Hepatocyte (in vitro differentiated cells): ENCODE measurements at regions not wholly inside any gene's neighbourhood (a gene's known extent, or its start where the extent isn't known, plus 50 kb on each side); places are given as distances from the start of the nearest gene placed in this dataset.
"Not testable (repeated sequence)": the region's sequence is repeated elsewhere in the genome, so short reads cannot be mapped to it uniquely, and the experiment has no call there.

ENCODE experiments used
- DNase-seq: peaks from one replicate; pipeline ENCODE4 v3.0.0-alpha.2; 2016; ENCODE audit warnings: low spot score
- H2AFZ ChIP-seq: fragments of 200-600 bp; sonication (generic); 2 replicates; pipeline ENCODE4 v1.6.0; 2016; ENCODE audit warnings: antibody characterized with exemption, mild to moderate bottlenecking
- H3K27ac ChIP-seq: fragments of 200-600 bp; sonication (generic); 2 replicates; pipeline ENCODE4 v1.5.1; 2016; ENCODE audit warnings: mild to moderate bottlenecking
- H3K27me3 ChIP-seq: fragments of 200-600 bp; sonication (generic); 2 replicates; pipeline ENCODE4 v1.6.1; 2016
- H3K36me3 ChIP-seq: fragments of 200-600 bp; sonication (generic); replicated peaks from 2 replicates; pipeline ENCODE4 v1.5.1; 2016; ENCODE audit warnings: low read depth; ENCODE audit not compliant: insufficient read depth
- H3K4me1 ChIP-seq: fragments of 200-600 bp; sonication (generic); 2 replicates; pipeline ENCODE4 v1.5.1; 2016; ENCODE audit warnings: mild to moderate bottlenecking, moderate library complexity; ENCODE audit not compliant: insufficient read depth
- H3K4me2 ChIP-seq: fragments of 200-600 bp; sonication (generic); 2 replicates; pipeline ENCODE4 v1.6.0; 2016
- H3K4me3 ChIP-seq: fragments of 200-600 bp; sonication (generic); 2 replicates; pipeline ENCODE4 v1.5.1; 2016; ENCODE audit warnings: mild to moderate bottlenecking
- H3K79me2 ChIP-seq: fragments of 200-600 bp; sonication (generic); 2 replicates; pipeline ENCODE4 v1.6.0; 2017; ENCODE audit warnings: mild to moderate bottlenecking
- H3K9me2 ChIP-seq: fragments of 200-600 bp; sonication (generic); replicated peaks from 2 replicates; pipeline ENCODE4 v1.6.0; 2017; ENCODE audit warnings: mild to moderate bottlenecking; ENCODE audit not compliant: insufficient read depth
- H3K9me3 ChIP-seq: fragments of 200-600 bp; sonication (generic); 2 replicates; pipeline ENCODE4 v1.5.1; 2016; ENCODE audit warnings: low read depth, mild to moderate bottlenecking
- H4K20me1 ChIP-seq: fragments of 200-600 bp; sonication (generic); 2 replicates; pipeline ENCODE4 v1.6.0; 2016; ENCODE audit warnings: mild to moderate bottlenecking; ENCODE audit not compliant: insufficient read depth, poor library complexity, severe bottlenecking
- CTCF ChIP-seq: fragments of 200-600 bp; sonication (generic); IDR thresholded peaks from 2 replicates; pipeline ENCODE4 v1.5.1; 2016; ENCODE audit warnings: antibody characterized with exemption, mild to moderate bottlenecking; ENCODE audit not compliant: poor library complexity
- EZH2 ChIP-seq: fragments of 200-600 bp; sonication (generic); IDR thresholded peaks from 2 replicates; pipeline ENCODE4 v1.6.1; 2016; ENCODE audit warnings: antibody characterized with exemption, mild to moderate bottlenecking, borderline replicate concordance
- EZH2phosphoT487 ChIP-seq: fragments of 200-600 bp; sonication (generic); IDR thresholded peaks from one replicate; pipeline ENCODE4 v1.6.1; 2018; ENCODE audit warnings: antibody characterized with exemption, mild to moderate bottlenecking, low read depth, moderate library complexity; ENCODE audit not compliant: unreplicated experiment, severe bottlenecking
- WGBS: methylation state at CpG from one replicate; pipeline ENCODE4 v1.1.6; 2016; ENCODE audit warnings: low lambda C conversion rate; ENCODE audit errors: missing lambda C conversion rate; 5-methylcytosine and 5-hydroxymethylcytosine counted together

- no peak for DNase-seq
- Histone ChIP-seq H3K27ac (no peak overlapping the region), H3K9me2 (no peaks in the 10 kb centered on the region), H3K4me1 (no peaks in the 10 kb centered on the region), H4K20me1 (no peaks in the 10 kb centered on the region), H3K4me2 (no peak overlapping the region), H2AFZ (no peak overlapping the region), H3K79me2 (no peaks in the 10 kb centered on the region), H3K36me3 (no peaks in the 10 kb centered on the region), H3K9me3 (no peaks in the 10 kb centered on the region), H3K4me3 (no peak overlapping the region), H3K27me3 (no peaks in the 10 kb centered on the region)
- TF ChIP-seq EZH2, result no peak
- no peak for TF ChIP-seq EZH2phosphoT487
- TF ChIP-seq CTCF, result no peak
- 72% methylated on average over 2 of the region's 2 CpGs for WGBS
These were observed 614.4 kb downstream of the KCTD12 start for GRCh38 chr13:76271728-76272232.

- not testable (repeated sequence) for H3K9me3 ChIP-seq, H3K27me3 ChIP-seq, H3K4me2 ChIP-seq, H3K4me3 ChIP-seq, H3K79me2 ChIP-seq, H3K36me3 ChIP-seq, DNase-seq, H3K4me1 ChIP-seq, H2AFZ ChIP-seq, H3K27ac ChIP-seq, H4K20me1 ChIP-seq, H3K9me2 ChIP-seq
- WGBS, result 90% methylated on average over 4 of the region's 4 CpGs
These were observed 617.9 kb downstream of the KCTD12 start for GRCh38 chr13:76268307-76268706.

GRCh38 chr13:76267216-76267615 lies 619.0 kb downstream of the KCTD12 start:
- Histone ChIP-seq H3K4me3 (no peak overlapping the region), H3K4me1 (no peaks in the 10 kb centered on the region), H3K79me2 (no peaks in the 10 kb centered on the region), H3K9me2 (no peaks in the 10 kb centered on the region), H3K27ac (no peak overlapping the region), H3K36me3 (no peaks in the 10 kb centered on the region), H2AFZ (no peak overlapping the region), H3K27me3 (no peaks in the 10 kb centered on the region), H3K9me3 (no peaks in the 10 kb centered on the region), H4K20me1 (no peaks in the 10 kb centered on the region), H3K4me2 (no peak overlapping the region)
- no peak for DNase-seq
- WGBS, result 76% methylated on average over 3 of the region's 3 CpGs
- TF ChIP-seq EZH2phosphoT487 (no peak), CTCF (no peak), EZH2 (no peak)

GRCh38 chr13:76266561-76266960 lies 619.6 kb downstream of the KCTD12 start:
- Histone ChIP-seq H3K4me3 (no peak overlapping the region), H3K9me2 (no peaks in the 10 kb centered on the region), H3K4me1 (no peaks in the 10 kb centered on the region), H3K27ac (no peak overlapping the region), H2AFZ (no peak overlapping the region), H4K20me1 (no peaks in the 10 kb centered on the region), H3K4me2 (no peak overlapping the region), H3K79me2 (no peaks in the 10 kb centered on the region), H3K36me3 (no peaks in the 10 kb centered on the region), H3K27me3 (no peaks in the 10 kb centered on the region), H3K9me3 (no peaks in the 10 kb centered on the region)
- DNase-seq, result no peak
- TF ChIP-seq CTCF (no peak), EZH2 (no peak), EZH2phosphoT487 (no peak)
- WGBS, result 94% methylated on average over 1 of the region's 1 CpG
